HEK293T (cell line): ENCODE measurements at regions not wholly inside any gene's neighbourhood (a gene's known extent, or its start where the extent isn't known, plus 50 kb on each side); places are given as distances from the start of the nearest gene placed in this dataset.

Source experiments
- ARNT ChIP-seq: fragments of 450-650 bp; IDR thresholded peaks from 2 replicates; pipeline ENCODE4 v1.6.1; 2017; ENCODE audit warnings: mild to moderate bottlenecking
- BHLHE40 ChIP-seq: fragments of 450-650 bp; IDR thresholded peaks from 2 replicates; pipeline ENCODE4 v1.6.1; 2016; ENCODE audit warnings: mild to moderate bottlenecking, moderate library complexity, borderline replicate concordance
- CTBP1 ChIP-seq: fragments of 450-650 bp; IDR thresholded peaks from 2 replicates; pipeline ENCODE4 v1.6.1; 2016; ENCODE audit warnings: borderline replicate concordance
- ELF4 ChIP-seq: fragments of 450-650 bp; IDR thresholded peaks from 2 replicates; pipeline ENCODE4 v1.6.1; 2017; ENCODE audit warnings: antibody characterized with exemption
- FOXA1 ChIP-seq: fragments of 450-650 bp; IDR thresholded peaks from 2 replicates; pipeline ENCODE4 v1.6.1; 2016; ENCODE audit warnings: mild to moderate bottlenecking
- FOXK2 ChIP-seq: fragments of 450-650 bp; IDR thresholded peaks from 2 replicates; pipeline ENCODE4 v1.6.1; 2016; ENCODE audit warnings: mild to moderate bottlenecking
- NFRKB ChIP-seq: fragments of 450-650 bp; IDR thresholded peaks from 2 replicates; pipeline ENCODE4 v1.6.1; 2016; ENCODE audit warnings: mild to moderate bottlenecking, moderate library complexity
- SP1 ChIP-seq: fragments of 450-650 bp; IDR thresholded peaks from 2 replicates; pipeline ENCODE4 v1.6.1; 2017
- TARDBP ChIP-seq: fragments of 450-650 bp; IDR thresholded peaks from 2 replicates; pipeline ENCODE4 v1.6.1; 2016
- ZNF384 ChIP-seq: fragments of 450-650 bp; IDR thresholded peaks from 2 replicates; pipeline ENCODE4 v1.6.1; 2016

DNA sequence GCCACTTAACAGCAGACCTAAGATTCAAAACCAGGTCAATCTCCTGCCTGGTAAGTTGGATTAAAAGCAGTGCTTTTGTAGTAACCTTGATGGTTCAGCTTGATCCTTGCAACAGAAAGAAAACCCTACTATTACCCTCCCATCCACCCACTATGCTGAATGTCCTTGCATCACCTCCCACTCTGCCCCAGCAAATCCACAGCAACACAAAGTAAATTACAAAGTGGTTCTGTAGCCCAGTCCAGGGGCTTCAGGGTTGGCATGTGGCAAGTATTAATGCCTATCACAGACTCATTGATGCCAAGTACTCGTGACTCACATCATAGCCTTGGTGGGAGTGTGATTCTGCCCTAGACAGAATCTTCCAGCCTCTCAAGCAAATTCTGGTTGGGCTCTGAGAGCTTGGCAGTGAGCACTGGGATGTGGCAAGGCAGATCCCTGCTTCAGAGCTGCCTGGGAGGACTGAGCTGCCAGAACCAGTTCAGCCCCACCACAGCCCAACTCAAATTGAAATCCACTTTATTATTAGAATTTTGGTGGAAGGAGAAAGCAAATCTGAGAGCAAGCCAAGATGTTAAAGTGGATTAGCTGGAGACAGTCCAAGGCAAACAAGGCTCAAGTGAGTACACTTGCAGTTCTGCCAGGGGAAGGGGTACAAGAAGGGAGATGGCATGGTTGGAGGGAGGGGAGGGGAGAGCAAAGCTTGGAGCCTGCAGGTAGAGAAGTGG, 225.8 kb upstream of the UMPS start:
- no peak for TF ChIP-seq BHLHE40
- TF ChIP-seq ARNT, result no peak
- no peak for TF ChIP-seq FOXA1
- TF ChIP-seq ELF4, result no peak
- TF ChIP-seq NFRKB, result no peak
- TF ChIP-seq ZNF384, result no peak
- no peak for TF ChIP-seq TARDBP
- TF ChIP-seq FOXK2, result no peak
- no peak for TF ChIP-seq CTBP1
- no peak for TF ChIP-seq SP1
